Neural cell (in vitro differentiated cells): ENCODE measurements at regions not wholly inside any gene's neighbourhood (a gene's known extent, or its start where the extent isn't known, plus 50 kb on each side); places are given as distances from the start of the nearest gene placed in this dataset.

Experiments used
- H2AFZ ChIP-seq: fragments of 200-600, 300-800 bp; sonication (generic), shearing (Covaris generic); 2 replicates; pipeline ENCODE4 v1.6.0; 2014; ENCODE audit warnings: low read depth, mild to moderate bottlenecking, antibody characterized with exemption, low read length, moderate library complexity
- H3F3A ChIP-seq: fragments of 200-600 bp; shearing (Covaris generic); 2 replicates; pipeline ENCODE4 v1.6.1; 2016; ENCODE audit warnings: mild to moderate bottlenecking, moderate library complexity, mixed read lengths, antibody characterized with exemption, low read length; ENCODE audit not compliant: insufficient read depth, poor library complexity, severe bottlenecking
- H3K27ac ChIP-seq: fragments of 200-600, 300-800 bp; sonication (generic), shearing (Covaris generic); 2 replicates; pipeline ENCODE4 v1.5.1; 2014; ENCODE audit warnings: mild to moderate bottlenecking, low read length, moderate library complexity
- H3K27me3 ChIP-seq: fragments of 300-800, 200-600 bp; sonication (generic), shearing (Covaris generic); 2 replicates; pipeline ENCODE4 v1.6.0; 2014; ENCODE audit warnings: mild to moderate bottlenecking, low read depth, low read length, moderate library complexity; ENCODE audit not compliant: insufficient read depth
- H3K36me3 ChIP-seq: fragments of 300-800, 200-600 bp; sonication (generic), shearing (Covaris generic); 2 replicates; pipeline ENCODE4 v1.5.1; 2014; ENCODE audit warnings: mild to moderate bottlenecking, antibody characterized with exemption, low read length, moderate library complexity; ENCODE audit not compliant: insufficient read depth
- H3K4me2 ChIP-seq: fragments of 300-800, 200-600 bp; sonication (generic), shearing (Covaris generic); 2 replicates; pipeline ENCODE4 v1.6.0; 2014; ENCODE audit warnings: mild to moderate bottlenecking, low read length
- H3K4me3 ChIP-seq: fragments of 300-800, 200-600 bp; sonication (generic), shearing (Covaris generic); 2 replicates; pipeline ENCODE4 v1.5.1; 2014; ENCODE audit warnings: mild to moderate bottlenecking, low read length, moderate library complexity
- H3K79me2 ChIP-seq: fragments of 200-600 bp; shearing (Covaris generic); replicated peaks from 2 replicates; pipeline ENCODE4 v1.6.0; 2014; ENCODE audit warnings: mild to moderate bottlenecking, low read length, moderate library complexity; ENCODE audit not compliant: insufficient read depth
- H3K9ac ChIP-seq: fragments of 300-800, 200-600 bp; sonication (generic), shearing (Covaris generic); 2 replicates; pipeline ENCODE4 v1.6.1; 2016; ENCODE audit warnings: mild to moderate bottlenecking, low read length, mixed read lengths
- H3K9me2 ChIP-seq: fragments of 200-600 bp; shearing (Covaris generic); 2 replicates; pipeline ENCODE4 v1.6.1; 2016; ENCODE audit warnings: mild to moderate bottlenecking, low read length, mixed read lengths; ENCODE audit not compliant: insufficient read depth
- H3K9me3 ChIP-seq: fragments of 200-600, 300-800 bp; sonication (generic), shearing (Covaris generic); 2 replicates; pipeline ENCODE4 v1.6.1; 2016; ENCODE audit warnings: mild to moderate bottlenecking, mixed run types, low read length, moderate library complexity, mixed read lengths
- H4K20me1 ChIP-seq: fragments of 200-600 bp; shearing (Covaris generic); 2 replicates; pipeline ENCODE4 v1.6.1; 2016; ENCODE audit warnings: mild to moderate bottlenecking, mixed run types; ENCODE audit not compliant: insufficient read depth
- EP300 ChIP-seq: fragments of 450-650 bp; conservative IDR thresholded peaks from 2 replicates; pipeline ENCODE4 v1.6.1; 2014; ENCODE audit warnings: antibody characterized with exemption, mild to moderate bottlenecking, moderate library complexity; ENCODE audit not compliant: poor library complexity, severe bottlenecking
- EZH2 ChIP-seq: fragments of 200-600, 300-800 bp; shearing (Covaris generic), sonication (generic); IDR thresholded peaks from 2 replicates; pipeline ENCODE4 v1.6.1; 2014; ENCODE audit warnings: antibody characterized with exemption, low read length, borderline replicate concordance, mild to moderate bottlenecking; ENCODE audit not compliant: insufficient read depth, poor library complexity, severe bottlenecking
- MXI1 ChIP-seq: fragments of 450-650 bp; conservative IDR thresholded peaks from 2 replicates; pipeline ENCODE4 v1.6.1; 2014; ENCODE audit warnings: antibody characterized with exemption, mild to moderate bottlenecking; ENCODE audit not compliant: poor library complexity, severe bottlenecking
- POLR2AphosphoS5 ChIP-seq: IDR thresholded peaks from 2 replicates; pipeline ENCODE4 v1.6.1; 2012
- RAD21 ChIP-seq: fragments of 450-650 bp; conservative IDR thresholded peaks from 2 replicates; pipeline ENCODE4 v1.6.1; 2014; ENCODE audit warnings: antibody characterized with exemption, mild to moderate bottlenecking, moderate library complexity
- REST ChIP-seq: IDR thresholded peaks from 2 replicates; pipeline ENCODE4 v1.6.1; 2012; ENCODE audit warnings: borderline replicate concordance
- SMC3 ChIP-seq: fragments of 450-650 bp; conservative IDR thresholded peaks from 2 replicates; pipeline ENCODE4 v1.6.1; 2014; ENCODE audit warnings: antibody characterized with exemption, mild to moderate bottlenecking, moderate library complexity; ENCODE audit not compliant: poor library complexity
- TAF1 ChIP-seq: IDR thresholded peaks from 2 replicates; pipeline ENCODE4 v1.6.1; 2012; ENCODE audit warnings: low read depth
- TF ChIP-seq, protein P1 (sequence below): fragments of 450-650 bp; IDR thresholded peaks from 2 replicates; pipeline ENCODE4 v1.5.1; 2014; ENCODE audit warnings: antibody characterized with exemption, mild to moderate bottlenecking, moderate library complexity; ENCODE audit not compliant: poor library complexity, severe bottlenecking

DNA sequence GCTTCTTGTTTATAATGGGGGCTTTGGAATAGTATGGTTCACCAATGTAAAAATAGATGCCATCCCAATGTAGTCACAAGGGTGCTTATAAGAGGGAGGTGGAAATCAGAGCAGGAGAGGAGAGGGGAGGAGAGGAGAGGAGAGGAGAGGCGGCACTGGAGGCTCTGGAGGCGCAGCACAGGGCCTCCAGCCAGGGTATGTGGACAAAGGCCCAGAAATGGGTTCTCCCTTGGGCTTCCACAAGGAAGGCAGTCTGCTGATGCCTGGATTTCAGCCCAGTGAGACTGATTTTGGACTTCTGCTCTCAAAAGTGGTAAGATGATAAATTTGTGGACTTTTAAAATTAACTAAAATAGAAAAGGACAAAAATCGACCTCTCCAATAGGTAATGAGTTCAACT lies 116.8 kb downstream of the RNASET2 start:
- Histone ChIP-seq H3K79me2 (no peaks in the 10 kb centered on the region), H3K4me2 (no peak overlapping the region), H3K9me2 (no peaks in the 10 kb centered on the region), H3K27ac (no peak overlapping the region), H3K9me3 (no peaks in the 10 kb centered on the region), H3K4me3 (no peak overlapping the region), H3K9ac (no peak overlapping the region), H3K27me3 (no peaks in the 10 kb centered on the region), H3F3A (no peaks in the 10 kb centered on the region), H2AFZ (no peak overlapping the region), H3K36me3 (no peaks in the 10 kb centered on the region), H4K20me1 (no peaks in the 10 kb centered on the region)
- TF ChIP-seq EZH2 (no peak), POLR2AphosphoS5 (no peak), SMC3 (no peak), TAF1 (no peak), RAD21 (no peak), MXI1 (no peak), REST (no peak), EP300 (no peak)
- TF ChIP-seq, protein P1, sequence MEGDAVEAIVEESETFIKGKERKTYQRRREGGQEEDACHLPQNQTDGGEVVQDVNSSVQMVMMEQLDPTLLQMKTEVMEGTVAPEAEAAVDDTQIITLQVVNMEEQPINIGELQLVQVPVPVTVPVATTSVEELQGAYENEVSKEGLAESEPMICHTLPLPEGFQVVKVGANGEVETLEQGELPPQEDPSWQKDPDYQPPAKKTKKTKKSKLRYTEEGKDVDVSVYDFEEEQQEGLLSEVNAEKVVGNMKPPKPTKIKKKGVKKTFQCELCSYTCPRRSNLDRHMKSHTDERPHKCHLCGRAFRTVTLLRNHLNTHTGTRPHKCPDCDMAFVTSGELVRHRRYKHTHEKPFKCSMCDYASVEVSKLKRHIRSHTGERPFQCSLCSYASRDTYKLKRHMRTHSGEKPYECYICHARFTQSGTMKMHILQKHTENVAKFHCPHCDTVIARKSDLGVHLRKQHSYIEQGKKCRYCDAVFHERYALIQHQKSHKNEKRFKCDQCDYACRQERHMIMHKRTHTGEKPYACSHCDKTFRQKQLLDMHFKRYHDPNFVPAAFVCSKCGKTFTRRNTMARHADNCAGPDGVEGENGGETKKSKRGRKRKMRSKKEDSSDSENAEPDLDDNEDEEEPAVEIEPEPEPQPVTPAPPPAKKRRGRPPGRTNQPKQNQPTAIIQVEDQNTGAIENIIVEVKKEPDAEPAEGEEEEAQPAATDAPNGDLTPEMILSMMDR: no peak

DNA sequence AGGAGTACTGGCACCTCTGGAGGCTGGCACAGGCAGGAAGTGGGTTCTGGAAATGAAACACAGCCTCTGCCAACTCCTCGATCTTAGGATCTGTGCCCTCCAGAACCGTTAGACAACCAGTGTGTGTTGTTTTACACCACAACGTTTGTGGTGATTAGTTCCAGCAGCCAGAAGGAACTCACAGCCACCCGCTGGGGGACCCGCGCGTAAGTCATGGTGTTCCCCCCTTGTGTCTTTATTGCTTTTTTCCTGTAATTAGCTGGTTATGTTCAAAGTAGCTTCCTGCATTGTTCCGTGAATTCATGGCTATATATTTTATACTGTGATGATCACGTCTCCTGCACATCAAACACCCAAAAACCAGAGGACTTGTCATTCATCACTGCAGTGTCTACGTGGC lies 117.4 kb downstream of the RNASET2 start:
- Histone ChIP-seq H3K27ac (no peak overlapping the region), H3K9me3 (no peaks in the 10 kb centered on the region), H3K9me2 (no peaks in the 10 kb centered on the region), H3K36me3 (no peaks in the 10 kb centered on the region), H3F3A (no peaks in the 10 kb centered on the region), H4K20me1 (no peaks in the 10 kb centered on the region), H3K79me2 (no peaks in the 10 kb centered on the region), H3K4me2 (no peak overlapping the region), H3K9ac (no peak overlapping the region), H2AFZ (no peak overlapping the region), H3K4me3 (no peak overlapping the region), H3K27me3 (no peaks in the 10 kb centered on the region)
- TF ChIP-seq, protein P1: no peak
- TF ChIP-seq POLR2AphosphoS5: no peak
- TF ChIP-seq SMC3: no peak
- no peak for TF ChIP-seq EZH2
- TF ChIP-seq RAD21: no peak
- no peak for TF ChIP-seq MXI1
- TF ChIP-seq EP300: no peak
- TF ChIP-seq TAF1: no peak
- TF ChIP-seq REST: no peak
